ENCODE measurements at regions not wholly inside any gene's neighbourhood (a gene's known extent, or its start where the extent isn't known, plus 50 kb on each side); places are given as distances from the start of the nearest gene placed in this dataset.

DNA sequence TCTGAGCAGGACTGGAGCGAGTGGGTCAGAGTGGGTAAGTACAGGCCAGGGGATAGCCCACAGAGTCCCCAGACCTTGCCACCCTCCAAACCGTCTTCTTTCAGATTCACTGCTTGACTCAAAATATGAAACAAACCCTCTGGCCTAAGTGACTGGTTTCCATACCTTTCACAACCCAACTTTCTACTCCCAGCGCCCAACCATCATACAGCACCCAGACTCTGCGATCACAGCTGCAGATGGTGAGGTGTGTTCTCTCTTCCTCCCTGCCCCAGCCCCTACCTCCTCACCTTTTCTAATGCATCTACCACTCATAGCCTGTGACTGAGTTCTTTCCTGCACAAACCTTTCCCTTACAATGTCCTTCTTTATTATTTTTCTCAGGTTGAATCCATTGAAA, 92.0 kb upstream of the CELF2 start:
- H3K9me3 Mint-ChIP-seq, result no peaks in the 10 kb centered on the region
- no peak for ATAC-seq (ENCODE audit: poor library complexity)
- H3K4me3 Mint-ChIP-seq, result no peak overlapping the region
- no peaks in the 10 kb centered on the region for H3K36me3 Mint-ChIP-seq (ENCODE audit: low read depth)
- H3K27ac Mint-ChIP-seq, result no peak overlapping the region
- no peak overlapping the region for H3K27ac ChIP-seq (ENCODE audit: low read depth in 1 of 2, low read length in 2 of 2)
- H3K4me3 ChIP-seq (ENCODE audit: low read length), result no peak overlapping the region
- ChIA-PET POLR2A (no interaction called here), CTCF (no interaction called here)
- intact Hi-C loops (cut with DNase I, micrococcal nuclease), result loop anchor here in 1 of 2 experiments (10.0 kb wide), 1 partner anchor 529 kb away; no protein-coding TSS in a partner anchor
- DNase-seq, result no peak
- peaks cover 5% of the 10 kb centered on the region for H3K27me3 Mint-ChIP-seq
- no peak for TF ChIP-seq CTCF (IDR thresholded peaks at IDR 0.05)
- H3K4me1 ChIP-seq (ENCODE audit: insufficient read depth, low read length), result no peaks in the 10 kb centered on the region
- H3K36me3 ChIP-seq (ENCODE audit: insufficient read depth, low read length), result no peaks in the 10 kb centered on the region
- H3K4me1 Mint-ChIP-seq (ENCODE audit: low read depth), result no peaks in the 10 kb centered on the region
- no peaks in the 10 kb centered on the region for H3K9me3 ChIP-seq (ENCODE audit: control insufficient read depth in 1 of 2, insufficient read depth in 1 of 2, low read length in 2 of 2)
- peaks cover 0 to 2% of the 10 kb centered on the region in 2 experiments for H3K27me3 ChIP-seq (ENCODE audit: control insufficient read depth in 1 of 2, insufficient read depth in 2 of 2, low read length in 2 of 2)

- no peak overlapping the region for H3K4me3 Mint-ChIP-seq
- H3K36me3 Mint-ChIP-seq (ENCODE audit: low read depth), result no peaks in the 10 kb centered on the region
- ChIA-PET CTCF (no interaction called here), POLR2A (no interaction called here)
- H3K36me3 ChIP-seq (ENCODE audit: insufficient read depth, low read length), result no peaks in the 10 kb centered on the region
- TF ChIP-seq CTCF (IDR thresholded peaks at IDR 0.05), result no peak
- H3K9me3 ChIP-seq (ENCODE audit: control insufficient read depth in 1 of 2, insufficient read depth in 1 of 2, low read length in 2 of 2), result no peaks in the 10 kb centered on the region
- H3K27me3 ChIP-seq (ENCODE audit: control insufficient read depth in 1 of 2, insufficient read depth in 2 of 2, low read length in 2 of 2), result no peaks in the 10 kb centered on the region
- H3K4me3 ChIP-seq (ENCODE audit: low read length), result no peak overlapping the region
- H3K27ac Mint-ChIP-seq, result no peak overlapping the region
- H3K9me3 Mint-ChIP-seq, result no peaks in the 10 kb centered on the region
- intact Hi-C loops (cut with DNase I, micrococcal nuclease), result loop anchor here in 1 of 2 experiments (10.0 kb wide), 1 partner anchor 527 kb away; no protein-coding TSS in a partner anchor
- H3K4me1 ChIP-seq (ENCODE audit: insufficient read depth, low read length), result no peaks in the 10 kb centered on the region
- DNase-seq (no peak), ATAC-seq (ENCODE audit: poor library complexity) (no peak)
- H3K4me1 Mint-ChIP-seq (ENCODE audit: low read depth), result no peaks in the 10 kb centered on the region
- no peak overlapping the region for H3K27ac ChIP-seq (ENCODE audit: low read depth in 1 of 2, low read length in 2 of 2)
- H3K27me3 Mint-ChIP-seq, result no peaks in the 10 kb centered on the region
These were observed 90.1 kb upstream of the CELF2 start for GRCh38 chr10:10927608-10928007.

GRCh38 chr10:10930979-10931743, 86.5 kb upstream of the CELF2 start:
- Histone ChIP-seq H3K4me3 (ENCODE audit: low read length) (no peak overlapping the region), H3K4me1 (ENCODE audit: insufficient read depth, low read length) (no peaks in the 10 kb centered on the region), H3K36me3 (ENCODE audit: insufficient read depth, low read length) (no peaks in the 10 kb centered on the region), H3K27ac (ENCODE audit: low read depth in 1 of 2, low read length in 2 of 2) (no peak overlapping the region), H3K27me3 (ENCODE audit: control insufficient read depth in 1 of 2, insufficient read depth in 2 of 2, low read length in 2 of 2) (no peaks in the 10 kb centered on the region), H3K9me3 (ENCODE audit: control insufficient read depth in 1 of 2, insufficient read depth in 1 of 2, low read length in 2 of 2) (no peaks in the 10 kb centered on the region)
- no peak overlapping the region for H3K4me3 Mint-ChIP-seq
- H3K9me3 Mint-ChIP-seq, result no peaks in the 10 kb centered on the region
- H3K36me3 Mint-ChIP-seq (ENCODE audit: low read depth), result no peaks in the 10 kb centered on the region
- no peak overlapping the region for H3K27ac Mint-ChIP-seq
- H3K4me1 Mint-ChIP-seq (ENCODE audit: low read depth), result no peaks in the 10 kb centered on the region
- H3K27me3 Mint-ChIP-seq, result no peaks in the 10 kb centered on the region
- intact Hi-C loops (cut with DNase I, micrococcal nuclease), result no loop called here
- ChIA-PET POLR2A (no interaction called here), CTCF (no interaction called here)
- TF ChIP-seq CTCF (IDR thresholded peaks at IDR 0.05), result no peak
- DNase-seq (no peak), ATAC-seq (ENCODE audit: poor library complexity) (no peak)

Data from CD4-positive, alpha-beta T cell (primary cell).